Neural cell (in vitro differentiated cells): ENCODE measurements at regions not wholly inside any gene's neighbourhood (a gene's known extent, or its start where the extent isn't known, plus 50 kb on each side); places are given as distances from the start of the nearest gene placed in this dataset.

Experiments used
- H2AFZ ChIP-seq: fragments of 200-600, 300-800 bp; sonication (generic), shearing (Covaris generic); 2 replicates; pipeline ENCODE4 v1.6.0; 2014; ENCODE audit warnings: low read depth, mild to moderate bottlenecking, antibody characterized with exemption, low read length, moderate library complexity
- H3F3A ChIP-seq: fragments of 200-600 bp; shearing (Covaris generic); 2 replicates; pipeline ENCODE4 v1.6.1; 2016; ENCODE audit warnings: mild to moderate bottlenecking, moderate library complexity, mixed read lengths, antibody characterized with exemption, low read length; ENCODE audit not compliant: insufficient read depth, poor library complexity, severe bottlenecking
- H3K27ac ChIP-seq: fragments of 200-600, 300-800 bp; sonication (generic), shearing (Covaris generic); 2 replicates; pipeline ENCODE4 v1.5.1; 2014; ENCODE audit warnings: mild to moderate bottlenecking, low read length, moderate library complexity
- H3K27me3 ChIP-seq: fragments of 300-800, 200-600 bp; sonication (generic), shearing (Covaris generic); 2 replicates; pipeline ENCODE4 v1.6.0; 2014; ENCODE audit warnings: mild to moderate bottlenecking, low read depth, low read length, moderate library complexity; ENCODE audit not compliant: insufficient read depth
- H3K36me3 ChIP-seq: fragments of 300-800, 200-600 bp; sonication (generic), shearing (Covaris generic); 2 replicates; pipeline ENCODE4 v1.5.1; 2014; ENCODE audit warnings: mild to moderate bottlenecking, antibody characterized with exemption, low read length, moderate library complexity; ENCODE audit not compliant: insufficient read depth
- H3K4me2 ChIP-seq: fragments of 300-800, 200-600 bp; sonication (generic), shearing (Covaris generic); 2 replicates; pipeline ENCODE4 v1.6.0; 2014; ENCODE audit warnings: mild to moderate bottlenecking, low read length
- H3K4me3 ChIP-seq: fragments of 300-800, 200-600 bp; sonication (generic), shearing (Covaris generic); 2 replicates; pipeline ENCODE4 v1.5.1; 2014; ENCODE audit warnings: mild to moderate bottlenecking, low read length, moderate library complexity
- H3K79me2 ChIP-seq: fragments of 200-600 bp; shearing (Covaris generic); replicated peaks from 2 replicates; pipeline ENCODE4 v1.6.0; 2014; ENCODE audit warnings: mild to moderate bottlenecking, low read length, moderate library complexity; ENCODE audit not compliant: insufficient read depth
- H3K9ac ChIP-seq: fragments of 300-800, 200-600 bp; sonication (generic), shearing (Covaris generic); 2 replicates; pipeline ENCODE4 v1.6.1; 2016; ENCODE audit warnings: mild to moderate bottlenecking, low read length, mixed read lengths
- H3K9me2 ChIP-seq: fragments of 200-600 bp; shearing (Covaris generic); 2 replicates; pipeline ENCODE4 v1.6.1; 2016; ENCODE audit warnings: mild to moderate bottlenecking, low read length, mixed read lengths; ENCODE audit not compliant: insufficient read depth
- H3K9me3 ChIP-seq: fragments of 200-600, 300-800 bp; sonication (generic), shearing (Covaris generic); 2 replicates; pipeline ENCODE4 v1.6.1; 2016; ENCODE audit warnings: mild to moderate bottlenecking, mixed run types, low read length, moderate library complexity, mixed read lengths
- H4K20me1 ChIP-seq: fragments of 200-600 bp; shearing (Covaris generic); 2 replicates; pipeline ENCODE4 v1.6.1; 2016; ENCODE audit warnings: mild to moderate bottlenecking, mixed run types; ENCODE audit not compliant: insufficient read depth
- EP300 ChIP-seq: fragments of 450-650 bp; conservative IDR thresholded peaks from 2 replicates; pipeline ENCODE4 v1.6.1; 2014; ENCODE audit warnings: antibody characterized with exemption, mild to moderate bottlenecking, moderate library complexity; ENCODE audit not compliant: poor library complexity, severe bottlenecking
- EZH2 ChIP-seq: fragments of 200-600, 300-800 bp; shearing (Covaris generic), sonication (generic); IDR thresholded peaks from 2 replicates; pipeline ENCODE4 v1.6.1; 2014; ENCODE audit warnings: antibody characterized with exemption, low read length, borderline replicate concordance, mild to moderate bottlenecking; ENCODE audit not compliant: insufficient read depth, poor library complexity, severe bottlenecking
- MXI1 ChIP-seq: fragments of 450-650 bp; conservative IDR thresholded peaks from 2 replicates; pipeline ENCODE4 v1.6.1; 2014; ENCODE audit warnings: antibody characterized with exemption, mild to moderate bottlenecking; ENCODE audit not compliant: poor library complexity, severe bottlenecking
- POLR2AphosphoS5 ChIP-seq: IDR thresholded peaks from 2 replicates; pipeline ENCODE4 v1.6.1; 2012
- RAD21 ChIP-seq: fragments of 450-650 bp; conservative IDR thresholded peaks from 2 replicates; pipeline ENCODE4 v1.6.1; 2014; ENCODE audit warnings: antibody characterized with exemption, mild to moderate bottlenecking, moderate library complexity
- SMC3 ChIP-seq: fragments of 450-650 bp; conservative IDR thresholded peaks from 2 replicates; pipeline ENCODE4 v1.6.1; 2014; ENCODE audit warnings: antibody characterized with exemption, mild to moderate bottlenecking, moderate library complexity; ENCODE audit not compliant: poor library complexity
- TAF1 ChIP-seq: IDR thresholded peaks from 2 replicates; pipeline ENCODE4 v1.6.1; 2012; ENCODE audit warnings: low read depth
- TF ChIP-seq, protein P1 (sequence below): IDR thresholded peaks from 2 replicates; pipeline ENCODE4 v1.6.1; 2012; ENCODE audit warnings: borderline replicate concordance
- TF ChIP-seq, protein P2 (sequence below): fragments of 450-650 bp; IDR thresholded peaks from 2 replicates; pipeline ENCODE4 v1.5.1; 2014; ENCODE audit warnings: antibody characterized with exemption, mild to moderate bottlenecking, moderate library complexity; ENCODE audit not compliant: poor library complexity, severe bottlenecking

DNA sequence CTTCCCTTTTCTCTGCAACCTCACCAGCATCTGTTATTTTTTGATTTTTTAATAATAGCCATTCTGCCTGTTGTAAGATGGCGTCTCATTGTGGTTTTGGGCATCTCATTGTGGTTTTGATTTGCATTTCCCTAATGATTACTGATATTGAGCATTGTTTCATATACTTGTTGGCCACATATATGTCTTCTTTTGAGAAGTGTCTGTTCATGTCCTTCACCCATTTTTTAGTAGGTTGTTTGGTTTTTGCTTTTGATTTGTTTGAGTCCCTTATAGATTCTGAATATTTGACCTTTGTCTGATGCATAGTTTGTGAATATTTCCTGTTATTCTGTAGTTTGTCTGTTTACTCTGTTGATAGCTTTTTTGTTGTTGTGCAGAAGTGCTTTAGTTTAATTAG is 312.2 kb upstream of the TBC1D5 start:
- Histone ChIP-seq H3K9ac (no peak overlapping the region), H2AFZ (no peak overlapping the region), H3K9me2 (no peaks in the 10 kb centered on the region), H3F3A (no peaks in the 10 kb centered on the region), H3K9me3 (no peaks in the 10 kb centered on the region), H3K79me2 (no peaks in the 10 kb centered on the region), H3K27me3 (no peaks in the 10 kb centered on the region), H3K4me2 (no peak overlapping the region), H3K27ac (no peak overlapping the region), H3K4me3 (no peak overlapping the region), H3K36me3 (no peaks in the 10 kb centered on the region), H4K20me1 (no peaks in the 10 kb centered on the region)
- TF ChIP-seq EZH2 = no peak
- no peak for TF ChIP-seq SMC3
- TF ChIP-seq POLR2AphosphoS5 = no peak
- TF ChIP-seq MXI1 = no peak
- TF ChIP-seq, protein P1, sequence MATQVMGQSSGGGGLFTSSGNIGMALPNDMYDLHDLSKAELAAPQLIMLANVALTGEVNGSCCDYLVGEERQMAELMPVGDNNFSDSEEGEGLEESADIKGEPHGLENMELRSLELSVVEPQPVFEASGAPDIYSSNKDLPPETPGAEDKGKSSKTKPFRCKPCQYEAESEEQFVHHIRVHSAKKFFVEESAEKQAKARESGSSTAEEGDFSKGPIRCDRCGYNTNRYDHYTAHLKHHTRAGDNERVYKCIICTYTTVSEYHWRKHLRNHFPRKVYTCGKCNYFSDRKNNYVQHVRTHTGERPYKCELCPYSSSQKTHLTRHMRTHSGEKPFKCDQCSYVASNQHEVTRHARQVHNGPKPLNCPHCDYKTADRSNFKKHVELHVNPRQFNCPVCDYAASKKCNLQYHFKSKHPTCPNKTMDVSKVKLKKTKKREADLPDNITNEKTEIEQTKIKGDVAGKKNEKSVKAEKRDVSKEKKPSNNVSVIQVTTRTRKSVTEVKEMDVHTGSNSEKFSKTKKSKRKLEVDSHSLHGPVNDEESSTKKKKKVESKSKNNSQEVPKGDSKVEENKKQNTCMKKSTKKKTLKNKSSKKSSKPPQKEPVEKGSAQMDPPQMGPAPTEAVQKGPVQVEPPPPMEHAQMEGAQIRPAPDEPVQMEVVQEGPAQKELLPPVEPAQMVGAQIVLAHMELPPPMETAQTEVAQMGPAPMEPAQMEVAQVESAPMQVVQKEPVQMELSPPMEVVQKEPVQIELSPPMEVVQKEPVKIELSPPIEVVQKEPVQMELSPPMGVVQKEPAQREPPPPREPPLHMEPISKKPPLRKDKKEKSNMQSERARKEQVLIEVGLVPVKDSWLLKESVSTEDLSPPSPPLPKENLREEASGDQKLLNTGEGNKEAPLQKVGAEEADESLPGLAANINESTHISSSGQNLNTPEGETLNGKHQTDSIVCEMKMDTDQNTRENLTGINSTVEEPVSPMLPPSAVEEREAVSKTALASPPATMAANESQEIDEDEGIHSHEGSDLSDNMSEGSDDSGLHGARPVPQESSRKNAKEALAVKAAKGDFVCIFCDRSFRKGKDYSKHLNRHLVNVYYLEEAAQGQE = no peak
- TF ChIP-seq, protein P2, sequence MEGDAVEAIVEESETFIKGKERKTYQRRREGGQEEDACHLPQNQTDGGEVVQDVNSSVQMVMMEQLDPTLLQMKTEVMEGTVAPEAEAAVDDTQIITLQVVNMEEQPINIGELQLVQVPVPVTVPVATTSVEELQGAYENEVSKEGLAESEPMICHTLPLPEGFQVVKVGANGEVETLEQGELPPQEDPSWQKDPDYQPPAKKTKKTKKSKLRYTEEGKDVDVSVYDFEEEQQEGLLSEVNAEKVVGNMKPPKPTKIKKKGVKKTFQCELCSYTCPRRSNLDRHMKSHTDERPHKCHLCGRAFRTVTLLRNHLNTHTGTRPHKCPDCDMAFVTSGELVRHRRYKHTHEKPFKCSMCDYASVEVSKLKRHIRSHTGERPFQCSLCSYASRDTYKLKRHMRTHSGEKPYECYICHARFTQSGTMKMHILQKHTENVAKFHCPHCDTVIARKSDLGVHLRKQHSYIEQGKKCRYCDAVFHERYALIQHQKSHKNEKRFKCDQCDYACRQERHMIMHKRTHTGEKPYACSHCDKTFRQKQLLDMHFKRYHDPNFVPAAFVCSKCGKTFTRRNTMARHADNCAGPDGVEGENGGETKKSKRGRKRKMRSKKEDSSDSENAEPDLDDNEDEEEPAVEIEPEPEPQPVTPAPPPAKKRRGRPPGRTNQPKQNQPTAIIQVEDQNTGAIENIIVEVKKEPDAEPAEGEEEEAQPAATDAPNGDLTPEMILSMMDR = no peak
- no peak for TF ChIP-seq TAF1
- no peak for TF ChIP-seq RAD21
- no peak for TF ChIP-seq EP300

DNA sequence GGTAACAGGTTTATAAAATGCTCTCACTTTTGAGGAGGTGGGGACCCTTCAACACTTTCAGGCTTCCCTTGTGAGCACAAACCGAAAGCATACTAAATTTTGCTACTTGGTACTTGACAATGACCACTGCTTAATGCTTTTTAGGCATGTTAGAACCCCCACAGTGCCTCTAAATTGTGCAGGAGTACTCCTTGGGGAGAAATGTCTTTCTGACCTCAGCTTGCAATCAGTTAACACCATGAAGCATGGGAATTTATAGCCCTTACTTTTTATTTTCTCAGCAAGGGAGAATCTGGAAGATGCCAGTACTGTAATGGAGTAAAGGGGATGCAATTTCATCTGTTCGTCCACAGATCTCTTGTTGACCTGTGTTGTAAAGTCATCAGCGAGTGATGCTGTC is 308.9 kb upstream of the TBC1D5 start:
- Histone ChIP-seq H3F3A (no peaks in the 10 kb centered on the region), H3K9ac (no peak overlapping the region), H4K20me1 (no peaks in the 10 kb centered on the region), H3K27me3 (no peaks in the 10 kb centered on the region), H3K4me2 (no peak overlapping the region), H3K4me3 (no peak overlapping the region), H3K9me3 (no peaks in the 10 kb centered on the region), H3K79me2 (no peaks in the 10 kb centered on the region), H3K9me2 (no peaks in the 10 kb centered on the region), H3K36me3 (no peaks in the 10 kb centered on the region), H3K27ac (no peak overlapping the region), H2AFZ (no peak overlapping the region)
- TF ChIP-seq MXI1 (no peak), POLR2AphosphoS5 (no peak), EP300 (no peak)

DNA sequence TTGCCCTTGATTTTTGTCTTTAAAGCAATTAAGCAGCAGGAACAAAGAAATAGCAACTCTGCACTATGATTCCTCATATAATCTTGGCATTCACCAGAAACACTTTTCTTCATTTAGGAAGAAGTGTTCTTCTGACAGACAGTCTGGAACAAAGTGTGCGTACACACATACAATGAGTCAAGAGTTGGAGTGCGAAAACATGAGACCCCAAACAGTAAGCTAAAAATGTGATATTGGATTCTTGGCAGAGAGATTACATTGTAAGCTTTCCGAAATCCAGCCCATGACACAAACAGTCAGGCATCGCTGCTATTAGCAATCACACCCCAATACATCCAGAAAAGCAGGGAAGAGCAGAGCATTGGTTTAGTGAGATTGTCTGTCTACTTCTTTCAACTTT is 306.7 kb upstream of the TBC1D5 start:
- Histone ChIP-seq H3K27me3 (no peaks in the 10 kb centered on the region), H4K20me1 (no peaks in the 10 kb centered on the region), H2AFZ (no peak overlapping the region), H3K9me2 (no peaks in the 10 kb centered on the region), H3K4me3 (no peak overlapping the region), H3K4me2 (no peak overlapping the region), H3F3A (no peaks in the 10 kb centered on the region), H3K9ac (no peak overlapping the region), H3K79me2 (no peaks in the 10 kb centered on the region), H3K36me3 (no peaks in the 10 kb centered on the region), H3K9me3 (no peaks in the 10 kb centered on the region), H3K27ac (no peak overlapping the region)
- TF ChIP-seq SMC3 (no peak), TAF1 (no peak)
